ENCODE measurements at regions not wholly inside any gene's neighbourhood (a gene's known extent, or its start where the extent isn't known, plus 50 kb on each side); places are given as distances from the start of the nearest gene placed in this dataset.
"Not testable (repeated sequence)": the region's sequence is repeated elsewhere in the genome, so short reads cannot be mapped to it uniquely, and the experiment has no call there.

DNA sequence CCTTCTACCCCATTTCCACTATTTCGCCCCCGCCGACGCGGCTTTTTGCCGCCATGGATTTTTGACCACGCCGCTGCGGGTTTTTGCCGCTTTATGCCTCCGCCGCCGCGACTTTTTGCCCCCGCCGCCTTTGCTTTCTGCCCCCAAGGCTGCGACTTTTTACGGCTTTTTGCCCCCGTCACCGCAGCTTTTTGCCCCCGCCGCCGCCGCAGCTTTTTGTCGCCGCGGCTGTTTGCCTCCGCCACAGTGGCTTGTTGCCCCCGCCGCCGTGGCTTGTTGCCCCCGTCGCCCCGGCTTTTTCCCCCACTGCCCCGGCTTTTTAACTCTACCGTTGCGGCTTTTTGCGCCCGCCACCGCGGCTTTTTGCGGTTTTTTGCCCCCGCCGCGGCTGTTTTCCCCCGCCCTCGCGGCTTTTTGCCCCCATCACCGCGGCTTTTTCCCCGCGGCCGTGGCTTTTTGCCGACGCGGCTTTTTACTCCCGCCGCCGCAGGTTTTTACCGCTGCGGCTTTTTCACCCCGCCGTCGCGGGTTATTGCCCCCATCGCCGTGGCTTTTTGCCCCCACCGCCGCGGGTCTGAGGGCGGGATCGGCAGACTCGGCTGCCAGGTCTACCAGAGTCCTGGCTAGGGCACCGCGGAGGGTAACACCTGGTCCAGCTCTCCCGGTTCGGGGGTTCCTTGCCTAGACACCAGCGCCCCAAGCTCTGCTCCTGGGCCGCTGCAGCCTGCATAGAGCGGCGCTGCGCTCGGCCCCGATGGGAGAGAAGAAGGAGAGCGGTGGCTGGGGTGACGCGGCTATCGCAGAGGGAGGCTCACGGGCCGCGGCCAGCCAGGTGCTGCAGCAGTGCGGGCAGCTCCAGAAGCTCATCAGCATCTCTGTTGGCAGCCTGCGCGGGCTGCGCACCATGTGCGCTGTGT, 562.7 kb upstream of the WSB1 start:
- peak; percentile 1 for DNase-seq (ENCODE audit: low read depth, low spot score)

DNA sequence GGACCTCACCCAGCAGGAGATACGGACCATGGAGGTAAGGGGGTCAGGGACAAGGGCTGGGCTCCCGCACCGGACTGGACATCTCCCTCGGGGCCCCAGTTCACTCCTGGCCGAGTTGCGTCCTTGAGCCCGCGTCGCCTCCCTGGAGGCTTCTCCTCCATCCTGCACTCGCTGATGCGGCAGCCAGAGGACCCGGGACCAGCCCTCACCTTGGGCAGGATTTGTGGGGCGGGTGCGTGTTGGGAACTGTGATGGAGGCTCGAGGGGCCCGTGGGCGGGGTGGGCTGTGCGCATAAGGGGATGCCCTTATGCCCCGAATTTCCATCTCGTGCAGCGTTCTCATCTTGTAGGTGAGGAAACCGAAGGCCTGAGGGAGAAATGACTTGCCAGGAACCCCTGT, 562.0 kb upstream of the WSB1 start:
- DNase-seq (ENCODE audit: low read depth, low spot score) = not testable (repeated sequence)

DNA sequence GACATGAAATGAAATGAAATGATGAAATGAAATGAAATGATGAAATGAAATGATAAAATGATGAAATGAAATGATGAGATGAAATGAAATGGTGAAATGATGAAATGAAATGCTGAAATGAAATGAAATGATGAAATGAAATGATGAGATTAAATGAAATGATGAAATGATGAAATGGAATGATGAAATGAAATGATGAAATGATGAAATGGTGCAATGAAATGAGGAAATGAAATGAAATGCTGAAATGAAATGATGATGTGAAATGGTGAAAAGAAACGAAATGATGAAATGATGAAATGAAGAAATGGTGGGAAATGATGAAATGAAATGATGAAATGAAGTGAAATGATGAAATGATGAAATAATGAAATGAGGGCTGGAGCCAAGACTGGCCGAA, 559.1 kb upstream of the WSB1 start:
- not testable (repeated sequence) for DNase-seq (ENCODE audit: low read depth, low spot score)

DNA sequence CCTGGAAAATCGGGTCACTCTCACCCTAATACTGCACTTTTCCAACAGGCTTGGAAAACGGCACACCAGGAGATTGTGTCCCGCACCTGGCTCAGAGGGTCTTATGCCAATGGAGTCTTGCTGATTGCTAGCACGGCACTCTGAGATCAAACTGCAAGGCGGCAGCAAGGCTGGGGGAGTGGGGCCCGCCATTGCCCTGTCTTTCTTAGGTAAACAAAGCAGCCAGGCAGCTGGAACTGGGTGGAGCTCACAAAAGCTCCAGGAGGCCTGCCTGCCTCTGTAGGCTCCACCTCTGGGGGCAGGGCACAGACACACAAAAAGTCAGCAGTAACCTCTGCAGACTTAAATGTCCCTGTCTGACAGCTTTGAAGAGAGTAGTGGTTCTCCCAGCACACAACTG, 557.9 kb upstream of the WSB1 start:
- not testable (repeated sequence) for DNase-seq (ENCODE audit: low read depth, low spot score)

DNA sequence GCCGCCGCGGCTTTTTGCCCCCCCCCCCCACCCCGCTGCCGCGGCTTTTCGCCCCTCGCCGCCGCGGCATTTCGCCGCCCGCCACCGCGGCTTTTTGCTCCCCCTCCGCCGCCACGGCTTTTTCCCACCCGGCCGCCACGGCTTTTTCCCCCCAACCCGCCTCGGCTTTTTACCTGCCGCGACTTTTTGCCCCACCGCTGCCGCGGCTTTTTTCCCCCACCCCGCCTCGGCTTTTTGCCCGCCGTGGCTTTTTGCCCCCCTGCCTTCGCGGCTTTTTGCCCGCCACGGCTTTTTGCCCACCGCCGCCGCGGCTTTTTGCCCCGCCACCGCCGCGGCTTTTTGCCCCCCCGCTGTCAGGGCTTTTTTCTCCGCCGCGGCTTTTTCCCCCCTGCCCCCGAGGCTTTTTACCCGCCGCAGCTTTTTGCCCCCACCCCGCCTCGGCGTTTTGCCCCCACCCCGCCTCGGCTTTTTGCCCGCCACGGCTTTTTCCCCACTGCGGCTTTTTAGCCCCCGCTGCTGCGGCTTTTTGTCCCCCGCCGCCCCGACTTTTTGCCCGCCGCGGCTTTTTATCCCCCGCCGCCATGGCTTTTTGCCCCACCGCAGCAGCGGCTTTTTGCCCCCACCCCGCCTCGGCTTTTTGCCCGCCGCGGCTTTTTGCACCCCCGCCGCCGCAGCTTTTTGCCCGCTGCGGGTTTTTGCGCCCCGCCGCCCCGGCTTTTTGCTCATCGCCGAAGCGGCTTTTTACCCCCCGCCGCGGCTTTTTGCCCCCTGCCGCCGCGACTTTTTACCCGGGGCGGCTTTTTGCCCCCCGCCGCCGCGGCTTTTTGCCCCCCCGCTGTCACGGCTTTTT, 527.8 kb upstream of the WSB1 start:
- no peak for DNase-seq (ENCODE audit: low read depth, low spot score)

DNA sequence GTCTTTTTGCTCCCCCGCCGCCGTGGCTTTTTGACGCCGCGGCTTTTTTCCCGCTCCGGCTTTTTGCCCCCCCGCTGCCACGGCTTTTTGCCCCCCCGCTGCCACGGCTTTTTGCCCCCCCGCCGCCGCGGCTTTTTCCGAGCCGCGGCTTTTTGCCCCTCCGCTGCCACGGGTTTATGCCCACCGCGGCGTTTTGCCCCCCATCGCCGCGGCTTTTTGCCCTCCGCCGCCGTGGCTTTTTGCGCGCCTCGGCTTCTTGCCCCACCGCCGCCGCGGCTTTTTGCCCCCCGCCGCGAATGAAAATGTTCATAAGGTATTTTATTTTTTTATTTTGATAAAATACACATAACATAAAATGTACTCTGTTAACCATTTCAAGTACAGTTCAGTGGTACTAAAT, 527.2 kb upstream of the WSB1 start:
- DNase-seq (ENCODE audit: low read depth, low spot score) = no peak

DNA sequence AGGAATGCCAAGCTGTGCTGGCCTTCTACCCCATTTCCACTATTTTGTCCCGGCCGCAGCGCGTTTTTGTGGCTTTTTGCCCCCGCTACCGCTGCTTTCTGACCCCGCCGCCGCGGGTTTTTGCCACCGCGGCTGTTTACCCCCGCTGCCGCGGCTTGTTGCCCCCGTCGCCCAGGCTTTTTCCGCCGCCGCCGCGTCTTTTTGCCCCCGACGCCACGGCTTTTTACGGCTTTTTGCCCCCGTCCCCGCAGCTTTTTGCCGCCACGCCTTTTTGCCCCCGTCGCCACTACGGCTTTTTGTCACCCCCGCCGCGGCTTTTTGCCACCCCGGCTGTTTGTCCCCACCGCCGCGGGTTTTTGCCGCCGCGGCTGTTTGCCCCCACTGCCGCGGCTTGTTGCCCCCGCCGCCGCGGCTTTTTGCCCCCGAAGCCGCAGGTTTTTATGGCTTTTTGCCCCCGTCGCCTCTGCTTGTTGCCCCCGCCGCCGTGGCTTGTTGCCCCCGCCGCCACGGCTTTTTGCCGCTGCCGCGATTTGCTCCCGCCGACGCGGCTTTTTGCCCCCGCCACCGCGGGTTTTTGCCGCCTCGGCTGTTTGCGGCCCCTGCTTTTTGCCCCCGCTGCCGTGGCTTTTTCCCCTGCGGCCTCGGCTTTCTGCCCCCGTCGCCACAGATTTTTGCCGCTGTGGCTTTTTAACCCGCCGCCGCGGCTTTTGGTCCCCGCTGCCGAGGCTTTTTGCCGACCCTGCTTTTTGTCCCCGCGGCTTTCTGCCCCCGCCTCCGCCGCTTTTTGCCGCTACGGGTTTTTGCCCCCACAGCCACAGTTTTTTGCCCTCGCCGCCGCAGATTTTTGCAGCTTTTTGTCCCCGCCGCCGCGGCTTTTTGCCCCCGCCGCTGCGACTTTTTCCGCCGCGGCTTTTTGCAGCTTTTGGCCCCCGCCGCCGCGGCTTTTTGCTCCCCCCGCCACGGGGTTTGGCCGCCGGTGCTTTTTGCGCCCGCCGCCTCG, 520.4 kb upstream of the WSB1 start:
- DNase-seq (ENCODE audit: low read depth, low spot score) = peak; percentile 10

DNA sequence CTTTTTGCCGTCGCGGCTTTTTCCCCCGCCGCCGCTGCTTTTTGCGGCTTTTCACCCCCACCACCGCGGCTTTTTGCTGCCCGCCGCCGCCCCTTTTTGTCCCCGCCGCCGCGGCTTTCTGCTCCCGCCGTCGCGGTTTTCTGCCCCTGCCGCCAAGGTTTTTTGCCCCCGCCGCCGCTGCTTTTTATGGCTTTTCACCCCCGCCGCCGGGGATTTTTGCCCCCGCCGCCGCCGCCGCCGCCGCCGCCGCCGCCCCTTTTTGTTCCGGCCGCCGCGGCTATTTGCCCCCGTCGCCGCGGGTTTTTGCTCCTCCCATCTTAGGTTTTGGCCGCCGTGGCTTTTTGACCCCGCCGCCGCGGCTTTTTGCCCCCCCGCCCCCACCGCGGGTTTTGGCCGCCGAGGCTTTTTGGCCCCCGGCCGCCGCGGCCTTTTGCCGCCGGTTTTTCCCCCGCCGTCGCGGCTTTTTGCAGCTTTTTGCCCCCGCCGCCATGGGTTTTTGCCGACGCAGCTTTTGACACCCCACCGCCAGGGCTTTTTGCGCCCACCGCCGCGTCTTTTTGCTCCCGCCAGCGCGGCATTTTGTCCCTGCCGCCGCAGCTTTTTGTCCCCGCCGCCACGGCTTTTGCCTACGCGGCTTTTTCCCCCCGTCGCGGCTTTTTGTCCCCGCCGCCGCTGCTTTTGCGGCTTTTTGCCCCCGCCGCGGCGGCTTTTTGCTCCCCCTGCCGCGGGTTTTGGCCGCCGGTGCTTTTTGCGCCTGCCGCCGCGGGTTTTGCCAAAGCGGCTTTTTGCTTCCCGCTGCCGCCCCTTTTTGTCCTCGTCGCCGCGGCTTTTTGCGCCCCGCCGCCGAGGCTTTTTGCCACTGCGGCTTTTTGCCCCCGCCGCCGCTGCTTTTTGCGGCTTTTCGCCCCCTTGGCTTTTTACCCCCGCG, 519.4 kb upstream of the WSB1 start:
- DNase-seq (ENCODE audit: low read depth, low spot score) = peak; percentile 19

DNA sequence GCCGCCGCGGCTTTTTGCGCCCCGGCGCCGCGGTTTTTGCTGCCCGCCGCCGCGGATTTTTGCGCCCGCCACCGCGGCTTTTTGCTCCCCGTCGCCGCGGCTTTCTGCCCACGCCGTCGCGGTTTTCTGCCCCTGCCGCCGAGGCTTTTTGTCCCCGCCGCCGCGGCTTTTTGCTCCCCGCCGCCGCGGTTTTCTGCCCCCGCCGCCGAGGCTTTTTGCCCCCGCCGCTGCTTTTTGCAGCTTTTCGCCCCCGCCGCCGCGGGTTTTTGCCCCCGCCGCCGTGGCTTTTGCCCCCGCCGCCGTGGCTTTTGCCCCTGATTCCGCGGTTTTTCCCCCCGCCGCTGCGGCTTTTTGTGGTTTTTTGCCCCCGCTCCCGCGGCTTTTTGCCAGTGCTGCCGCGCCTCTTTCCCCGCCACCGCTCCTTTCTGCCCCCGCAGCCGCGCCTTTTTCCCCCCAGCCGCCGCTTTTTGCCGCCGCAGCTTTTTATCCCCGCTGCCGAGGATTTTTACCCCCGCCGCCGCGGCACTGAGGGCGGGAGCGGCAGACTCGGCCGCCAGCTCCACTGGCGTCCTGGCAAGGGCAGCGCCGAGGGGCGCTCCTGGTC, 518.6 kb upstream of the WSB1 start:
- DNase-seq (ENCODE audit: low read depth, low spot score) = peak; percentile 4

DNA sequence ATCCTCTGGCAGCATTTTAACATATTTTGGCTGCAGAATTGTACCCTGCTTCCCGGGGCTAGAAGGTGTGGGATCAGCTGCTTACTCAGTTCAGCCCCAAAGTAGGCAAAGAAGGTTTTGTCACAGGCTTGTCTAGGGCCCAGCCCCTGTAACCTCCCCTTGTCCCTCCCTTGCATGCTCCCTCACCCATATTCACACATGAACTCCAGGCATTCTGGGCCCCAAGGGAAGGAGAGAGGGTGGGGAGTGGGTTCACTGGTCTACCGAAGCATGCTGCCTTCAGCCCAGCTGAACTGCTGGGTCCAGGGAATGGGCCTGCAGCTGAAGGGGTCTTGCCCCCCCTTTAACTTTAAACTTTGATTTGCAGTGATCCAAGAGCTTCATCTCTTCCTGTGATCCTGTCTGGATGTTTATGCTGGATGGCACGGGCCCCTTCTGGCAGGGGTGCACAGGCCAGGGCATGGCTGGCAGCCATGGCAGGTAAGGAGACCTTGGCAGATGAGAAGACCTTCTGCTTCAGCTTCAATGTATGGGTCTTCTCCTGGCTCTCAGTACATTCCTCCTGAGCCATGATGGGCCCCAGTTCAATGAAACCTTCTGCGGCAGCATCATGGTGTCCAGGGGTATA, 513.6 kb upstream of the WSB1 start:
- not testable (repeated sequence) for DNase-seq (ENCODE audit: low read depth, low spot score)

DNA sequence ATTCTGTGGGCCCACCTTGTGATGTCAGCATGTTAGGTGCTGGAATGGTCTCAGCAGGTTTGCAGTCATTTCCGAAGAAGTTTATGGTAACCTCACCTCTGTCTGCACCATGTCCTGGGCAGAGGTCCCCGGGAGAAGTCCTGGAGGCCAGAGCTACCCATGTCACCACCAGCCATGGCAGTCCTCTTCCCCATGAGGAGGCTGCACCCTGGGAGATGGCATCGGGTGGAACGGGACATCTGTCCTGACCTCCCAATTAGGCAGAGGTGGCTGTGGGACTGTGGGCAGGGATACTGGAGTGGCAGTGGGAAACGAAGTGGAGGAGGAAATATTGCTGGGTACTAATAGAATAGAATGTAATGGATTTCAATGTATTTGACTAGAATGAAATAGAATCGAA, 511.8 kb upstream of the WSB1 start:
- no peak for DNase-seq (ENCODE audit: low read depth, low spot score)

DNA sequence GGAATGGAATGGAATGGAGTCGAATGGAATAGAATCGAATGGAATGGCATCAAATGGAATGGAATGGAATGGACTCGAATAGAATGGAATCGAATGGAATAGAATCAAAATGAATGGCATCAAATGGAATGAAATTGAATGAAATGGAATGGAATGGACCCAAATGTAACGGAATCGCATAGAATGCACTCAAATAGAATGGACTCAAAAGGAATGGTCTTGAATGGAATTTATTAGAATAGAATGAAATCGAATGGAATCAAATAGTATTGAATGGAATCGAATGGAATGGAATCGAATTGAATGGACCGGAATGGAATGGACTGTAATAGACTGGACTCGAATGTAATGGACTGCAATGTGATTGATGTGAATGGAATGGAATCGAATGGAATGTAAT, 501.4 kb upstream of the WSB1 start:
- no peak for DNase-seq (ENCODE audit: low read depth, low spot score)

DNA sequence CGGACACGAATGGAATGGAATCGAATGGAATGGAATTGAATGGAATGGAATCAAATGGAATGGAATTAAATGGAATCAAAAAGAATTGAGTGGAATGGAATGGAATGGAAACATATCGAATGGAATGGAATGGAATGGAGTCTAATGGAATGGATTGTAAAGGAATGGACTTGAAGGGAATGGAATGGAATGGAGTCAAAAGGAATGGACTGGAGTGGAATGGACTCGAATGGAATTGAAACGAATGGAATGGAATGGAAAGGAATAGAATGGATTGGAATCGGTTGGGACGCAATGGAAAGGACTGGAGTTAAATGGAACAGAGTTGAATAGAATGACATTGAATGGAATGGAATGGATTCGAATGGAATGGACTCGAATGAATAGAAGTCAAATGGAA, 486.9 kb upstream of the WSB1 start:
- no peak for DNase-seq (ENCODE audit: low read depth, low spot score)

DNA sequence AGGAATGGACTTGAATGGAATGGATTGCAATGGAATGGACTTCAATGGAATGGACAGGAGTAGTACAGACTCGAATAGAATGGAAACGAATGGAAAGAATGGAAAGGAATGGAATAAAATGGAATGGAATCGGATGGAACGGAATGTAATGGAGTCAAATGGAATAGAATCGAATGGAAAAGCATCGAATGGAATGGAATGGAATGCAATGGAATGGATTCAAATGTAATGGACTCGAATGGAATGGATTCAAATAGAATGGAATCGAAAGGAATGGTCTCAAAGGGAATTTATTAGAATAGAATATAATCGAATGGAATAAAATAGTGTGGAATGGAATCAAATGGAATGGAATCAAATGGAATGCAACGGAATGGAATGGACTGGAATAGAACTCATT, 484.9 kb upstream of the WSB1 start:
- DNase-seq (ENCODE audit: low read depth, low spot score) = no peak

DNA sequence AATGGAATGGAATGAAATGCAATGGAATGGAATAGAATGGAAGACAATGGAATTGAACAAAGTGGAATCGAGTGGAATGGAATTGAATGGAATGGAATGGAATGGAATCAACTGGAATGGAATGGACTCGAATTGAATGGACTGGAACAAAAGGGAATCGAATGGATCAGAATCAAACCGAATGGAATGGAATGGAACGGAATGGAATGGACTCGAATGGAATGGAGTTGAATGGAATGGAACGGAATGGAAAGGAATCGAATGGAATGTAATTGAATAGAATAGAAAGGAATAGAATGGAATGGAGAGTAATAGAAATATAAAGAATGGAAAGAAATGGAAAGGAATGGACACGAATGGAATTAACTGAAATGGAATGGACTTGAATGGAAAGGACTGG, 475.2 kb upstream of the WSB1 start:
- no peak for DNase-seq (ENCODE audit: low read depth, low spot score)
